ENCODE measurements at regions not wholly inside any gene's neighbourhood (a gene's known extent, or its start where the extent isn't known, plus 50 kb on each side); places are given as distances from the start of the nearest gene placed in this dataset.

DNA sequence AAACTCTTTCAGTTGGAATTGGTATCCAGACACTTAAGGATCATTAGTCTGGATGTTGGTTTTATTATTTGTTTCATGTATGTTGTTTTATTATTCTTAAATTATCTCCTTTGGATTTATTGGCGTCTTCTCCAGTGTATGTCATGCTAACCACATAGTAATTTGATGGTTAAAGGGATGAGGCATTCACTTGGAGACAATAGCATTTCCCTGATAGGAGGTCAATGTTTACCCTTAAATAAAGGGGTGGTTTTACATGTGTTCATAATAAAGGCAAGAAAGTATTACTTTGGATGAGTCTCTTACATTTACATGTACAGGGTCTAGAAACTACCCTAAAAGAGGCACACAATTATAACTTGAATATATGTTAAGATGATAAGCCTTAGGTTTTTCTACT lies 51.2 kb upstream of the RNF144B start:
- no peak for DNase-seq

DNA sequence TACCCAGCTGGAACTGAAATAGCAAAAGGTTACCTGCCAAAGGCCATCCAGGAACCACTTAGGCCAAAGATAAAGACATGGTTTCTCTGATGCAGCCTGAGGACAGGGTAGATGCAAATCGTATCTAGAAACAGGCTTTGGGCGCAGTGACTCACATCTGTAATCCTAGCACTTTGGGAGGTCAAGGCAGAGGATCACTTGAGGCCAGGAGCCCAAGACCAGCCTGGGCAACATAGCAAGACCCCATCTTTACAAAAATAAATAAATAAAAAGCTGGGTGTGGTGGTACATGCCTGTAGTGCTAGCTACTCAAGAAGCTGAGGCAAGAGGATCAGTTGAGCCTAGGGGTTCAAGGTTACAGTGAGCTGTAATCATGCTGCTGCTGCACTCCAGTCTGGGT lies 52.9 kb upstream of the RNF144B start:
- no peak for DNase-seq

DNA sequence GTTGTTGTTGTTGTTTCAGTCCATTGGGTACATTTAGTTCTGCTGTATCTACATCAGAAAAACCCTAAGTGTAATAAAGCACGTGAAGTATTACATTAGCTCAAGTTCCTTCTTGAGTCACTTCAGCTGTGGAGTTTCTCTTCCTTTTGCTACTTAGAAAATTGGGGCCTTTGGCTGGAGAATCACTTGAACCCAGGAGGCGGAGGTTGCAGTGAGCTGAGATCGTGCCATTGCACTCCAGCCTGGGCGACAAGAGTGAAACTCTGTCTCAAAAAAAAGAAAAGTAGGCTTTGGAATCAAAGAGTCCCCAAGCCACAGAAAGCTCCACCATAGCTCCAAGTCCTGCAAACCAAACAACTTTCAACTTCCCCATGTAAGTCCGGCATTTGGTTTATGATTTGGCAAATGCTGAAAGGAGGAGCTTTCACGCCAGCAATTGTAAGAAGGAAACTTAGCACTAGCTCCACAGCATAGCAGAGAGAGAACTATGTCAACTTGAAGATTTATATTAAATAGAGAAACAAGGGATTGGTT lies 56.5 kb upstream of the RNF144B start:
- no peak for DNase-seq

DNA sequence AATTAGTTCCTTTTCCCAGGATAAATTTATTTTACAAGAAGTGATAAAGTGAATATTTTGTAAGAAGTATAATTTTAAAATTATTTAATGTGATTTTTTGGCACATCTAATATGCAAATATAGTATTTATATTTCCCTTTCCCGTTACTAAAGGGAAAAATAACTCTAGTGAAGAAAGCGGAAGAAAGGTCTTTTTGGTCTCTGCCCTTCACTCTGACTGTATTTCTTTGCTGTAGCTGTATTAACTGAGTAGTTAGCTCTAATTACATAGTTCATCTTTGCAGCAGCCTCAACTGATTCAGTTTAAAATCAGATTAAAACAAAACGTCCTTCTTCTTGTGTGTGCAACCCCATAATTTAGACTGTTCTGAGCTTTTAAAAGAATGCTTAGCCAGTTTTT lies 57.4 kb upstream of the RNF144B start:
- no peak for DNase-seq

DNA sequence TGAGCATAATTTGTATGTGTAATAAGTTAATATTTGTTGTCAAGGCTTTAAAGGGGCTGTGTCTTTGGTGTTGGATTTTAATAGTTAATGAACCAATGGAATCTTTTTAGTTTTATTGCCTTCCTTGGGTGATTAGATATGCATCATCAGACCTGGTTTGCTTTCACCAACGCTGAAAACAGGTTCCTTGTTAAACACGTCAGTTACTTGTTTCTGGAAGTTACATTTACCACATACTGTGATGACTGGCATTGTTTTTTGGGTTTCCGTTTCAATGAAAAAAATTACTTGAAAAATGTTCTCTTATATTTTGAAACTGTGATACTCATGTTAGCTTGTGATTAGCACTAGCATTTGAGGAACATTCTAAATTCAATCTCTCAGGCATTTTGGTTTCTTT lies 58.6 kb upstream of the RNF144B start:
- DNase-seq, result no peak

DNA sequence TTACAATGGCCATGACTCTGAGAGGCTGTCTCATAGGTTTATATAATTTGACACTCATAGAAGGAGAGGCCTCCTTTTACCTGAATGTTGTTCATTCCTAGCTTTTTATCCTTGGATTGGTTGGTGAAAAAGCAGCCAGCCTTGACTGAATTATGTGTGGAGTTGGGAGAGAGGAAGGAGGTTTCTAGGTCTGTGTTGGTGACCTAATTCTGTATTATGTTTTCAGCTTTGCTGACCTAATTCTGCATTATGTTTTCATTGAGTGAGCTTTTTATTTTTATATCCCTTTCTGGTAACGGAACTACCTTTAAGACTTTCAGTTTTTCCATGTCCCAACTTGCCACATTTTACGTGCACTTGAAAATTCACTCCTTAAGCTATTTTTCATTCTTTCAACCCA lies 59.1 kb upstream of the RNF144B start:
- no peak for DNase-seq

DNA sequence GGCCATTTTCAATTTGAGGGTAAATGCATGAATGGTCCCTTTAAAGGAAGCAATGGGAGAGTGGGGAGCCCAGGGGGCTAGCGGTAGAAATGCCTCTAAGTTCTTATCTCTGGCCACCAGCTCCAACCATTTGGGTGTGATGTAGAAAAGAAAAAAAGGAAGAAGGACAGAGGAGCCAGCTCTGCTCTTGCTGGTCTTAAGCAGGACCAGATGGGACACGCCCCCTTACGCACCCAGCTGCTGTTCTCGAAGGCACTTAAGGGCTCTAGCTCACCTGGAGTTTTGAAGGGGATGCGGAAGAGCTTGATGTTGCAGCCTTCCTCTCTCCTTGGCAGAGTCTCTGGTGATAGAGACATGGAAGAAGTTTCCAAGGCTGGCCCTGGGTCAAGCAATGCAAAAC lies 59.5 kb upstream of the RNF144B start:
- DNase-seq, result no peak

DNA sequence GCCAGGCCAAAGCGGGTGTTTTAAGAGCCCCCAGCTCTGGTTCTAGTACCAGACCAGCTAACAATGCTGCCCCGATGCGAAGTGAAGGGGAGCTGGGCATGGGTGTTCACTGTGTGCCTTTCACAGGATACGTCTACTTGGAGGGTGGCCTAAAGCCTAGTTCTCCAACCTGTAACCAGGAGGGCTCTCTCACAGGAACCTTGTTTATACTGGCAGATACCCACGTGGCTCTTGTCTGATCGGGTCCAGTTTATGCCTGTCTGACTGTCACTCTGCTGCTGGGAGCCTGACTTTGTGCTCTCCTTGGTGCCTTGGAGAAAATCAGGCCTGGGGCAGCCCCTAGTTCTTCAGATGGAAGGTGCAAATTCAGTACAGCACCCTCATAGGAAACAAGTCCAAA lies 60.2 kb upstream of the RNF144B start:
- no peak for DNase-seq

DNA sequence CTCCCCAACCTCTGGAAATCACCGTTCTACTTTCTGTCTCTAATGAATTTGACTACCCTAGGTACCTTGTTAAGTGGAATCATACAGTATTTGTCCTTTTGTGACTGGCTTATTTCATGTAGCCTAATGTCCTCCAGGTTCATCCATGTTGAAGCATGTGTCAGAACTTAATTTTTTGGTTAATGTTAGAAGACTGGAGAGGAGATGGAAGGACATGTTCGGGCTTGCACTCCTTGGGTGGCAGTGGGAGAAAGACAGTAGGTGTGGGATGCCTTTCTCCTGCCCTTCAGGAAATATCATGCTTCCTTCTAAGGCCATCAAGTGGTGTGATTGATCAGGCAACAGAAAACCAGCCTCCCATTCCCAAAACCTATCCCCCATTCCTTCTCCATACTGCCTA lies 61.1 kb upstream of the RNF144B start:
- DNase-seq, result no peak

DNA sequence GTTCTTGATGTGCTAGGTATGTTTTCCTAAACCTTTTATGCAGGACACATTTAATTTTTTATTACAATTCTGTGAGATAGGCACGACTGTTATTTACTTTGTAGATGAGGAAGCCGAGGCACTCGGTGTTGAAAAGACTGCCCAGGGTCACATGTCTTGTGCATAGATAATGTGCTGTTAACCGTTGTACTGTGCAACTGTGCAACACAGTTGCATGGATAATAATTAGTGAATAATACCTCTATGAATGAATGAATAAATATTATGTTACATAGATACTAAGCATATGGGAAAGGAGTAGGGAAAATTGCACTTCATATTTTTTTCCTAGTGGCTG lies 60.3 kb upstream of the DEK start:
- DNase-seq, result no peak

DNA sequence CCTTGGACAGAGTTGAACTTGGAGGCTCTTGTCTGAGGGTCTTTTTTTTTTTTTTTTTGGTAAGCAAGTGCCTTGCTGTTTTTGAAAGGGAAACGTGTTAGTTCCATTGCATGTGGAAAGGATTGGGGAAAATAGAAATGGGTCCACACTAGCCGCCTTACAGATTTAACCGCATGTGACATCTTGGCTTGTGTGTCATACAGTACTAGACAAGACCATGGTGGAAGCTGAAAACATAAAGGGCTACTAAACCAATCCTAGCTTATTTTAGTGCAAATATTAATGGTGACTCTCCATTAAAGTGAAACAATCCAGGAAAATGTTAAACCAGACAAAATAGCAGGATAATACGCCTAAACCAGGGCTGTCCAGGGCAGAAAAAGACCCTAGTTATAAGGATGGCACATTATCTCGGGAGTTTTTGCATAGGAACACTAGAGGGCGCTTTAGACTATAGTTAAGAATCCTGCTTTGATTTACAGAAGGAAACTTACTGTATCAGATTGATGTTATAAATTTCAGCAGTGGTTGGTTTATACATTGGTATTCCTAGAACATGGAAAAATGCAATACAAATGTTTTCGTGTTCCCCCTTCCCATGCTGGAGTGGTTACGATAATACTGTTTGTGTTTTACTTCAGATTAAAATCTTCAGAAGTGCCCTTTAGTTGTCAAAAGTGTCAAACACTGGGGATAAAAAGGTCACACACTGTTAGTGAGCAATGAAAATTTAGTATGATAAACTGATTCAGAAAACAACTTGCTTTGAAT lies 59.8 kb upstream of the DEK start:
- DNase-seq, result peak in 1 of 2 experiments; percentile 43

DNA sequence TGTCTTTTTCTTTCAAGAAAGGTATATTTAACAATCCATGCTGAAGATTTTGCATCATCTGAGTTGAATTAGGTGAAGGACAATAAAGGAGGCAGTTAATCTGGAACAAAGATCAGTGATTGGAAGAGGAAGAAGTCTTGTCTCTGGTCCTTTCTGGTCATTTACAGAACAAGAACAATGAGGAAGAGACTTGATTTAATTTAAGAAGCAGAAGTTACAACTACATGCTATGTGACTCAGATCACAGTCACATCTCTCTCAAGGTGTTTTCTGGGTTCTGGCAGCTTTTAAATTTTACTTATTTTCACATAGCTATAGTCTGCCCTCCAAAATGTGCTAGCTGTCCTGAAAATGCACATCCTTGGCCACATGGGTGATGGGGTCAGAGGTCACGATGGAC lies 53.5 kb upstream of the DEK start:
- no peak for DNase-seq

DNA sequence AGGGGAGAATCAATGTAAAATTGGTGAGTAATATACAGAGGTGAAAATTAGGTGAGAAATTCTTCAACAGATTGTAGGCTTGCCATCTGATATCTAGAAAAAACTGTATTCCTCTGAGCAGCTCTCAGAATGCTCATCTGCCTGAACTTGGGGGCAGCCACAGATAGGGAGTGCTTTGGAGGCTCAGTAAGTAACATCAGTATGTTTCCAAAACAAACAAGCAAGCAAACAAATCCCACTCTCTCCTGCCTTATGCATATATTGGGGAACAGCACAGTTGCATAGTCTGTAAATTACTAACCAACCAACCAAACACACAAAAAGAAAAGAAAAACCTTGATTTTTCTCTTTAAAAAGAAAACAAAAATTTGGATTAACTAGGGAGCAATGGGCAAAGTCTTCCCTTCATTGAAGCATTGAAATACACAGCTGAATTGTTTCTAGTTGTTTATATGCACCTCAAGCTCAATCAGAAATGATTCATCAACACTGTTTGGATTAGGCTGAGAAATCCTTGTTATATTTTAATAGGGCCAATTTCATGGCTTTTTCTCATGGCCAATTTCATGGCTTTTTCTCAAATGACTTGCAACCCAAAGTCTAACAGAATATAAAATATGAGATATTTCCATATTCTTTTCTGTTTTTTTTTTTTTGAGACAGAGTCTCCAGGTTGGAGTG lies 50.1 kb upstream of the DEK start:
- DNase-seq, result no peak

All from NCI-H1930 (cell line).